ENCODE measurements at regions not wholly inside any gene's neighbourhood (a gene's known extent, or its start where the extent isn't known, plus 50 kb on each side); places are given as distances from the start of the nearest gene placed in this dataset.
A peak's percentile ranks its signal among the peaks of the same experiment; 100 is the strongest.

DNA sequence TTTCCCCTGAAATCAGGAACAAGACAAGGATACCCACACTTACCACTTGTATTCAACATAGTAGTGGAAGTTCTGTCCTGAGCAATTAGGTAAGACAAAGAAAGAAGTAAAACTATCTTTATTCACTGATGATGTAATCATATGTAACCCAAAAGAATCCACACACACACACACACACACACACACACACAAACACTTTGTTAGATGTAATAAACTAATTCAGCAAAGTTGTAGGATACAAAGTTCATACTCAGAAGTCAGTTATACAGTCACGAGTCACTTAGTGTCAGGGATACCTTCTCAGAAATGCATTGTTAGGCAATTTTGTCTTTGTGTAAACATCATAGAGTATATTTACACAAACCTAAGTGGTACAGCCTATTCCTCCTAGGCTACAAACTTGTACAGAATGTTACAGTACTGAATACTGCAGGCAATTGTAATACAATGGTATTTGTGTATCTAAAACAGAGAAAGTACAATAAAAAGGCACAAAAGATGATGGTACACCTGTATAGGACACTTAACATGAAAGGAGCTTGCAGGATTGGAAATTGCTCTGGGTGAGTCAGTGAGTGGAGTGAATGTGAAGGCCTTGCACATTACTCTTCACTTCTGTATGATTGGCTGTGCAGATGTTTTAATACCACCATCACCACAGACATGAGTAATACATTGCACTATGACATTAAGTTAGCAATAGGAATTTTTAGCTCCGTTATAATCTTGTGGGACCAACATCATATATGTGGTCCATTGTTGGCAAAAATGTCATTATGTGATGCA lies 370.1 kb downstream of the ZFHX3 start:
- in situ Hi-C loops (cut with HindIII; ENCODE audit: low pct_unique_long_range_greater_than_20kb, low sequenced_read_pairs): no loop called here

GRCh38 chr16:72673118-72673517 lies 374.8 kb downstream of the ZFHX3 start:
- in situ Hi-C loops (cut with HindIII; ENCODE audit: low pct_unique_long_range_greater_than_20kb, low sequenced_read_pairs): no loop called here
- no peak for TF ChIP-seq JUND (IDR thresholded peaks at IDR 0.05; ENCODE audit: low read depth)
- no peak for DNase-seq (ENCODE audit: low read depth in 1 of 2, low spot score in 1 of 2)

More for the DNA sequence above, 370.1 kb downstream of the ZFHX3 start:
- no peak for TF ChIP-seq JUND (IDR thresholded peaks at IDR 0.05; ENCODE audit: low read depth)
- peak in 1 of 2 experiments; percentile 45 for DNase-seq (ENCODE audit: low read depth in 1 of 2, low spot score in 1 of 2)

GRCh38 chr16:72666267-72666666 lies 381.7 kb downstream of the ZFHX3 start:
- TF ChIP-seq JUND (IDR thresholded peaks at IDR 0.05; ENCODE audit: low read depth): no peak
- in situ Hi-C loops (cut with HindIII; ENCODE audit: low pct_unique_long_range_greater_than_20kb, low sequenced_read_pairs): no loop called here
- no peak for DNase-seq (ENCODE audit: low read depth in 1 of 2, low spot score in 1 of 2)

DNA sequence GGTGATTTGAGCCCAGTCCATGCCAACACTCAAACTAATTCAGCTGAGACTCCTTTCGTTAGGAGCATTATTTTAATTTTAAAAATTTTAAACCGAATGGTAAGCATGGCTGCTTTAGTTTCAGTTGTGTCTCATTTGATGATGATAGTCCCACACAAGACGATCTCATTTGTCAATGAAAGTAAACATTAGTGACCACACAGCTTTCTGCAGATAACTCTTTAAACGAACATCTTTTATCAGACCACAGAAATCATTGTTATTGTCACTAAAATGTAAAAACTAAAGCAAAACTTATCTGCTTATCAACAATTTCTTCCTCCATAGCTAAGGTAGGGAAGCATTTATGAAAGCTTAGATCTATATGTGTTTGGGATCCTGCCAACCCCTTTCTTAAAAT lies 382.2 kb downstream of the ZFHX3 start:
- DNase-seq (ENCODE audit: low read depth in 1 of 2, low spot score in 1 of 2): no peak
- in situ Hi-C loops (cut with HindIII; ENCODE audit: low pct_unique_long_range_greater_than_20kb, low sequenced_read_pairs): no loop called here
- TF ChIP-seq JUND (IDR thresholded peaks at IDR 0.05; ENCODE audit: low read depth): no peak

- in situ Hi-C loops (cut with HindIII; ENCODE audit: low pct_unique_long_range_greater_than_20kb, low sequenced_read_pairs): no loop called here
- TF ChIP-seq JUND (IDR thresholded peaks at IDR 0.05; ENCODE audit: low read depth): no peak
- DNase-seq (ENCODE audit: low read depth in 1 of 2, low spot score in 1 of 2): peak; percentile 91 to 99
These were observed 383.2 kb downstream of the ZFHX3 start for GRCh38 chr16:72664509-72665408.

GRCh38 chr16:72664056-72664508 lies 383.8 kb downstream of the ZFHX3 start:
- TF ChIP-seq JUND (IDR thresholded peaks at IDR 0.05; ENCODE audit: low read depth): no peak
- in situ Hi-C loops (cut with HindIII; ENCODE audit: low pct_unique_long_range_greater_than_20kb, low sequenced_read_pairs): no loop called here
- no peak for DNase-seq (ENCODE audit: low read depth in 1 of 2, low spot score in 1 of 2)

DNA sequence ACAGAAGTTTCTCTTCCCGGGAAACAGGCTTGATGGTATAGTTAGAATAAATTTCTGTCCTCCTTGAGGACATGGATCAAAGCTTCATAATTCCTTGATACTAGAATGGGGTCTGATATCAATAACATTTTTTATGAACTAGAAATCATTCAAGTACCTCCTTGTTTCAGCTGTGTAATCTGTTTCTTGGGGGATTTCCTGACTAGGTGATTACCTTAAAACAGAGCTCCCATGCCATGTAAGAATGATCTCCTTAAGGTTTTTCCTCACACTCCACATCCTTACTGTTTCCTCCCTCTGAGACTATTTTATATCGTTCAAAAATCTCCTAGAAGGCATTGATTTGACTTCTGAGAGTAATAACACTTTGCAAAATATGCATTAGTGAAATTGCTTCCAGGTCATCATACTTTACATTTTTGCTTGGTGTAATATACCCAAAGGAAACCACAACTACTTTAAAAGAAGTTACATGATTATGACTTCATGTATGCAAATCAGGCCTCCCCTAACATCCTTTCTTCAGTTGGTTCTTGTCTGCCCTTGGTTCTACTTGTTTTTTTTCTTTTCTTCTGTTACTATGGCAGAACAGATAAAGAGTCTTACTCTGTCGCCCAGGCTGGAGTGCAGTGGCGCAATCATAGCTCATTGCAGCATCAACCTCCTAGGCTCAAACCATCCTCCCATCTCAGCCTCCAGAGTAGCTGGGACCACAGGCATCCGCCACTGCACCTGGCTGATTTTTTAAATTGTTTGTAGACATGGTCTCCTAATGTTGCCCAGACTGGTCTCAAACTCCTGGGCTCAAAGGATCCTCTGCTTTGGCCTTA lies 388.8 kb downstream of the ZFHX3 start:
- TF ChIP-seq JUND (IDR thresholded peaks at IDR 0.05; ENCODE audit: low read depth): no peak
- no peak for DNase-seq (ENCODE audit: low read depth in 1 of 2, low spot score in 1 of 2)
- in situ Hi-C loops (cut with HindIII; ENCODE audit: low pct_unique_long_range_greater_than_20kb, low sequenced_read_pairs): no loop called here

DNA sequence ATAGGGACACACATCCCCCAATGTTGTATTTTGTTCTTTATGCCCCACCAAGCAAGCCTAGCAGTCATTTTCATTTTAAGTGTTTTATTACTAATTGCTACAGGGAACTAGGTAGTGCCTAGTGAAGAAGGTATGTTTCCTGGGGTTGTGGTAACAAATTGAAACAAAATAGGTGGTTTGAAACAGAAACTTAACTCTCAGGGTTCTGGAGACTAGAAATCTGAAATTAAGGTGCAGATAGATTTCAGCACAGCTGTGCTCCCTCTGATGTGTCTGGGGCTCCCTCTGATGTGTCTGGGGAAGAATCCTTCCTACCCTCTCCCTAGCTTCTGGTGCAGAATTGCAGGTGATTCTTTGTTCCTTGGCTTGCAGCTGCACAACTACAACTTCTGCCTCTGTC lies 390.1 kb downstream of the ZFHX3 start:
- in situ Hi-C loops (cut with HindIII; ENCODE audit: low pct_unique_long_range_greater_than_20kb, low sequenced_read_pairs): no loop called here
- no peak for DNase-seq (ENCODE audit: low read depth in 1 of 2, low spot score in 1 of 2)

GRCh38 chr16:72657164-72657563 lies 390.8 kb downstream of the ZFHX3 start:
- DNase-seq (ENCODE audit: low read depth in 1 of 2, low spot score in 1 of 2): no peak
- in situ Hi-C loops (cut with HindIII; ENCODE audit: low pct_unique_long_range_greater_than_20kb, low sequenced_read_pairs): no loop called here
- no peak for TF ChIP-seq JUND (IDR thresholded peaks at IDR 0.05; ENCODE audit: low read depth)

More for the DNA sequence above, 390.1 kb downstream of the ZFHX3 start:
- no peak for TF ChIP-seq JUND (IDR thresholded peaks at IDR 0.05; ENCODE audit: low read depth)

- no peak for DNase-seq (ENCODE audit: low read depth in 1 of 2, low spot score in 1 of 2)
- in situ Hi-C loops (cut with HindIII; ENCODE audit: low pct_unique_long_range_greater_than_20kb, low sequenced_read_pairs): no loop called here
- TF ChIP-seq JUND (IDR thresholded peaks at IDR 0.05; ENCODE audit: low read depth): no peak
These were observed 393.4 kb downstream of the ZFHX3 start for GRCh38 chr16:72654535-72654934.

DNA sequence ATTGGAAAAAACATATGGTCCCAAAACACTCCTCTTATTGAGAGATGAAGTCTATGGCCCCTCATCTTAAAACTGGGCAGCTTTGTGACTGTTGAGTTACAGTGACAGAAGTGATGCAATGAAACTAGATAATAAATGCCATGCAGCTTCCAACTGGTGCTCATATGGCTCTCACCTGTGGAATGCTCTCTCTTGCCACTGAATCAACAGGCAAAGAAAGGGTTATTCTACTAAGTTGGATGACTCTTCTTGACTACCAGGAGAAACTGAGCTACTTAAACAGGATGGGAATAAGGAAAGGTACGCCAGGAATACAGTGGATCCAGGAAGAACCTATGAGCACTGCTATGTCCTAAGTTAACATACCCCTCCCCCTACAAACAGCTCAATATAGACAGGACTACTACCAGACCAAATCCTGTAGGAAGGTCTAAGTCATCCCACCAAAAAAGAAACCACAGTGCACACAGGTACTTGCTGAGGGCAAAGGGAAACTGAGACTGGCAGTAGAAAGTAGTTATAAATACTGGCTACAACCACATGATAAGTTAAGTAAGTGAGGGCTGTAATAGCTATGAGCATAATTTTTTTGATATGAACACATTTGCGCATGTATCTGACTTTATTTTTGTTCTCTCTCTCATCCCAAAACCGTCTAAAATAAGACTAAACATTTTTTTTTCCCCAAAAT lies 398.5 kb downstream of the ZFHX3 start:
- no peak for TF ChIP-seq JUND (IDR thresholded peaks at IDR 0.05; ENCODE audit: low read depth)
- DNase-seq (ENCODE audit: low read depth in 1 of 2, low spot score in 1 of 2): no peak
- in situ Hi-C loops (cut with HindIII; ENCODE audit: low pct_unique_long_range_greater_than_20kb, low sequenced_read_pairs): no loop called here

GRCh38 chr16:72646615-72647014 lies 401.3 kb downstream of the ZFHX3 start:
- in situ Hi-C loops (cut with HindIII; ENCODE audit: low pct_unique_long_range_greater_than_20kb, low sequenced_read_pairs): no loop called here
- DNase-seq (ENCODE audit: low read depth in 1 of 2, low spot score in 1 of 2): no peak
- no peak for TF ChIP-seq JUND (IDR thresholded peaks at IDR 0.05; ENCODE audit: low read depth)

Data from T47D (cell line).